ENCODE measurements at regions not wholly inside any gene's neighbourhood (a gene's known extent, or its start where the extent isn't known, plus 50 kb on each side); places are given as distances from the start of the nearest gene placed in this dataset.

GRCh38 chr10:78755877-78756455, 312.8 kb upstream of the ZMIZ1 start:
- no peak overlapping the region for H3K4me3 ChIP-seq (ENCODE audit: low read depth, low read length, poor library complexity, severe bottlenecking)
- H3K4me2 ChIP-seq (ENCODE audit: low read length): no peak overlapping the region
- no peak for TF ChIP-seq EZH2 (IDR thresholded peaks at IDR 0.05; ENCODE audit: borderline replicate concordance, low read length)
- no peak for TF ChIP-seq CTCF (IDR thresholded peaks at IDR 0.05; ENCODE audit: low read length)
- no peaks in the 10 kb centered on the region for H3F3A ChIP-seq (ENCODE audit: insufficient read depth, low read length)
- no peaks in the 10 kb centered on the region for H3K36me3 ChIP-seq (ENCODE audit: insufficient read depth, low read length)
- no peaks in the 10 kb centered on the region for H3K9me3 ChIP-seq (ENCODE audit: low read length)
- H2AFZ ChIP-seq (ENCODE audit: low read length): no peak overlapping the region
- no peak overlapping the region for H3K9ac ChIP-seq (ENCODE audit: low read length)
- H3K27me3 ChIP-seq (ENCODE audit: insufficient read depth, low read length): no peaks in the 10 kb centered on the region; the same call in 1 of the 2 replicates
- no peaks in the 10 kb centered on the region for H3K4me1 ChIP-seq (ENCODE audit: insufficient read depth, low read length, severe bottlenecking)
- no peaks in the 10 kb centered on the region for H4K20me1 ChIP-seq (ENCODE audit: insufficient read depth, low read length)
- H3K27ac ChIP-seq (ENCODE audit: low read depth, low read length, poor library complexity, severe bottlenecking): no peak overlapping the region
- no peaks in the 10 kb centered on the region for H3K79me2 ChIP-seq (ENCODE audit: insufficient read depth, low read length)
- no peaks in the 10 kb centered on the region for H3K9me2 ChIP-seq (ENCODE audit: low read depth, low read length)

GRCh38 chr10:78756604-78757343, 312.0 kb upstream of the ZMIZ1 start:
- Histone ChIP-seq H3K9ac (ENCODE audit: low read length) (no peak overlapping the region), H3K27ac (ENCODE audit: low read depth, low read length, poor library complexity, severe bottlenecking) (no peak overlapping the region), H2AFZ (ENCODE audit: low read length) (no peak overlapping the region), H3K4me2 (ENCODE audit: low read length) (no peak overlapping the region), H3K4me1 (ENCODE audit: insufficient read depth, low read length, severe bottlenecking) (no peaks in the 10 kb centered on the region), H3K9me2 (ENCODE audit: low read depth, low read length) (no peaks in the 10 kb centered on the region), H3K4me3 (ENCODE audit: low read depth, low read length, poor library complexity, severe bottlenecking) (no peak overlapping the region), H3K79me2 (ENCODE audit: insufficient read depth, low read length) (no peaks in the 10 kb centered on the region), H4K20me1 (ENCODE audit: insufficient read depth, low read length) (no peaks in the 10 kb centered on the region), H3K9me3 (ENCODE audit: low read length) (no peaks in the 10 kb centered on the region), H3K36me3 (ENCODE audit: insufficient read depth, low read length) (no peaks in the 10 kb centered on the region), H3F3A (ENCODE audit: insufficient read depth, low read length) (no peaks in the 10 kb centered on the region), H3K27me3 (ENCODE audit: insufficient read depth, low read length) (no peaks in the 10 kb centered on the region; the same call in 1 of the 2 replicates)
- no peak for TF ChIP-seq CTCF (IDR thresholded peaks at IDR 0.05; ENCODE audit: low read length)
- TF ChIP-seq EZH2 (IDR thresholded peaks at IDR 0.05; ENCODE audit: borderline replicate concordance, low read length): no peak

GRCh38 chr10:78757344-78757925, 311.3 kb upstream of the ZMIZ1 start:
- Histone ChIP-seq H3K9ac (ENCODE audit: low read length) (no peak overlapping the region), H2AFZ (ENCODE audit: low read length) (no peak overlapping the region), H3K4me2 (ENCODE audit: low read length) (no peak overlapping the region)

More at GRCh38 chr10:78757344-78757925, 311.3 kb upstream of the ZMIZ1 start:
- Histone ChIP-seq H3K4me3 (ENCODE audit: low read depth, low read length, poor library complexity, severe bottlenecking) (no peak overlapping the region), H3K27ac (ENCODE audit: low read depth, low read length, poor library complexity, severe bottlenecking) (no peak overlapping the region), H3K36me3 (ENCODE audit: insufficient read depth, low read length) (no peaks in the 10 kb centered on the region), H3F3A (ENCODE audit: insufficient read depth, low read length) (no peaks in the 10 kb centered on the region), H3K9me3 (ENCODE audit: low read length) (no peaks in the 10 kb centered on the region), H3K9me2 (ENCODE audit: low read depth, low read length) (no peaks in the 10 kb centered on the region), H3K79me2 (ENCODE audit: insufficient read depth, low read length) (no peaks in the 10 kb centered on the region), H3K27me3 (ENCODE audit: insufficient read depth, low read length) (no peaks in the 10 kb centered on the region; the same call in 1 of the 2 replicates), H3K4me1 (ENCODE audit: insufficient read depth, low read length, severe bottlenecking) (no peaks in the 10 kb centered on the region), H4K20me1 (ENCODE audit: insufficient read depth, low read length) (no peaks in the 10 kb centered on the region)
- no peak for TF ChIP-seq CTCF (IDR thresholded peaks at IDR 0.05; ENCODE audit: low read length)
- no peak for TF ChIP-seq EZH2 (IDR thresholded peaks at IDR 0.05; ENCODE audit: borderline replicate concordance, low read length)
